B cell (primary cell): ENCODE measurements at regions not wholly inside any gene's neighbourhood (a gene's known extent, or its start where the extent isn't known, plus 50 kb on each side); places are given as distances from the start of the nearest gene placed in this dataset.
"Not testable (repeated sequence)": the region's sequence is repeated elsewhere in the genome, so short reads cannot be mapped to it uniquely, and the experiment has no call there.

ENCODE experiments used
- ATAC-seq: fragments of 200-7000 bp; cut with Tn5 transposase; one replicate; pipeline ENCODE4 v1.10.0; 2021; ENCODE audit warnings: low read depth, mild to moderate bottlenecking, moderate number of reproducible peaks, moderate library complexity
- CTCF ChIA-PET: fragments of 350-600 bp; sonication (Branson Sonifier 250); formaldehyde crosslinking; loops from one replicate; lab custom pipeline; 2021; ENCODE audit warnings: antibody characterized with exemption, inconsistent platforms; lab: Charles Lee
- POLR2A ChIA-PET: fragments of 350-600 bp; sonication (Branson Sonifier 250); formaldehyde crosslinking; loops from one replicate; lab custom pipeline; 2021; ENCODE audit warnings: antibody characterized with exemption; lab: Charles Lee
- DNase-seq: peaks from one replicate; pipeline ENCODE4 v3.0.0; 2013
- H2AFZ ChIP-seq: 2 replicates; pipeline ENCODE4 v1.6.1; 2012; ENCODE audit warnings: mild to moderate bottlenecking, low read depth, low read length; ENCODE audit not compliant: insufficient read depth, poor library complexity, severe bottlenecking
- H3K27ac ChIP-seq, 2 donors: 1 replicate in 1 of 2; 2 replicates in 1 of 2; pipeline ENCODE4 v1.5.1; 2012 to 2013; ENCODE audit warnings: low read length in 2 of 2, mild to moderate bottlenecking in 2 of 2, moderate library complexity in 1 of 2
- H3K27me3 ChIP-seq, 4 experiments: fragments of 200-600 bp in 1 of 4; sonication (generic) in 1 of 4; replicated peaks in 1 of 4; 1 replicate in 2 of 4; 2 replicates in 2 of 4; pipeline versions ENCODE4 v1.6.1 to v1.7.0; 2013 to 2016; ENCODE audit warnings: low read length in 3 of 4, mild to moderate bottlenecking in 2 of 4, mixed read lengths in 1 of 4, moderate library complexity in 1 of 4; ENCODE audit not compliant: insufficient read depth in 4 of 4, control insufficient read depth in 3 of 4; ENCODE audit errors: control extremely low read depth in 1 of 4
- H3K36me3 ChIP-seq, 2 experiments: replicated peaks in 1 of 2; 1 replicate in 1 of 2; 2 replicates in 1 of 2; pipeline versions ENCODE4 v1.6.1 to v1.7.1; 2013; ENCODE audit warnings: low read length in 1 of 2; ENCODE audit not compliant: insufficient read depth in 2 of 2, control insufficient read depth in 1 of 2; ENCODE audit errors: control extremely low read depth in 1 of 2, extremely low read depth in 1 of 2
- H3K4me1 ChIP-seq, 2 donors: fragments of 200-600 bp in 1 of 2; sonication (generic) in 1 of 2; 1 replicate in 1 of 2; 2 replicates in 1 of 2; pipeline versions ENCODE4 v1.5.1 to v1.6.1; 2013 to 2017; ENCODE audit warnings: low read length in 2 of 2; ENCODE audit not compliant: control insufficient read depth in 2 of 2, insufficient read depth in 2 of 2
- H3K4me2 ChIP-seq: replicated peaks from 2 replicates; pipeline ENCODE3; 2012; ENCODE audit warnings: mild to moderate bottlenecking, low read depth, low read length; ENCODE audit not compliant: poor library complexity, severe bottlenecking
- H3K4me3 ChIP-seq, 5 experiments: fragments of 200-600 bp in 1 of 5; sonication (generic) in 1 of 5; 1 replicate in 3 of 5; 2 replicates in 2 of 5; pipeline versions ENCODE4 v1.5.1 to v1.7.0; 2011 to 2016; ENCODE audit warnings: low read length in 4 of 5, mild to moderate bottlenecking in 4 of 5, low read depth in 2 of 5, control low read depth in 1 of 5, moderate library complexity in 1 of 5; ENCODE audit not compliant: insufficient read depth in 1 of 5; ENCODE audit errors: control extremely low read depth in 1 of 5, extremely low read depth in 1 of 5
- H3K79me2 ChIP-seq: fragments of 200-600 bp; sonication (generic); one replicate; pipeline ENCODE4 v1.6.0; 2016; ENCODE audit warnings: low read length; ENCODE audit not compliant: control insufficient read depth, insufficient read depth
- H3K9ac ChIP-seq: fragments of 200-600 bp; sonication (generic); 2 replicates; pipeline ENCODE4 v1.6.1; 2017; ENCODE audit warnings: mild to moderate bottlenecking, low read length, moderate library complexity
- H3K9me3 ChIP-seq, 3 donors: one replicate each; pipeline versions ENCODE4 v1.6.1 to v1.7.1; 2013; ENCODE audit warnings: low read length in 2 of 3; ENCODE audit not compliant: control insufficient read depth in 2 of 3, insufficient read depth in 1 of 3; ENCODE audit errors: control extremely low read depth in 1 of 3
- H4K20me1 ChIP-seq: 2 replicates; pipeline ENCODE4 v1.6.0; 2012; ENCODE audit warnings: mild to moderate bottlenecking, low read length; ENCODE audit not compliant: insufficient read depth, control insufficient read depth, poor library complexity, severe bottlenecking
- H3K27ac Mint-ChIP-seq: one replicate; pipeline ENCODE4 v1.8.0; 2021; ENCODE audit warnings: mixed read lengths
- H3K27me3 Mint-ChIP-seq: one replicate; pipeline ENCODE4 v1.8.0; 2021; ENCODE audit warnings: mixed read lengths
- H3K4me1 Mint-ChIP-seq: one replicate; pipeline ENCODE4 v1.8.0; 2021; ENCODE audit warnings: mixed read lengths
- H3K4me3 Mint-ChIP-seq: one replicate; pipeline ENCODE4 v1.8.0; 2021; ENCODE audit warnings: mixed read lengths
- H3K9me3 Mint-ChIP-seq: one replicate; pipeline ENCODE4 v1.8.0; 2022; ENCODE audit warnings: mixed read lengths; ENCODE audit not compliant: insufficient read depth
- CTCF ChIP-seq: fragments of 200-600 bp; IDR thresholded peaks from one replicate; pipeline ENCODE4 v1.8.0; 2022; ENCODE audit warnings: antibody characterized with exemption, mild to moderate bottlenecking
- WGBS: methylation state at CpG from one replicate; pipeline ENCODE4 v1.1.5; 2013; ENCODE audit warnings: missing lambda C conversion rate; ENCODE audit not compliant: insufficient coverage; 5-methylcytosine and 5-hydroxymethylcytosine counted together
- intact Hi-C: fragments of 100-400 bp; cut with micrococcal nuclease; formaldehyde crosslinking; loops from one replicate; pipeline ENCODE4 v1.10.0; 2022

DNA sequence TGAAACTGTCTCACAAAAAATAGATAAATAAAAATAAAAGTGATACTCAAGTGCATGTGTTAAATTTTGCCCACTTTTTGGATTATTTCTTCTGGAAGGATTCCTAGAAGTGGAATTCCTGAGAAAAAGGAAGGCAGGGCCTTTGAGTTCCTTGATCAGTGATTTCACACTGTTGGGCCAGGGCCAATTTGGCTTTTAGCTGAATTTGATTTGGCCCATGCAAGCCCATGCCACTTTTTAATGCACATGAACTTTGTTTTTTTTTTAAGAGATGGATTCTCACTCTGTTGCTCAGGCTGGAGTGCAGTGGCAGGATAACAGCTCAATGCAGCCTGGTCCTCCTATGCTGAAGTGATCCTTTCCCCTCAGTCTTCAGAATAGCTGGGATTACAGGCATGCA lies 96.3 kb downstream of the TNFRSF13B start:
- no peaks in the 10 kb centered on the region for H4K20me1 ChIP-seq
- Mint-ChIP-seq H3K9me3 (no peaks in the 10 kb centered on the region), H3K4me1 (no peaks in the 10 kb centered on the region), H3K4me3 (no peak overlapping the region), H3K27ac (no peak overlapping the region), H3K27me3 (no peaks in the 10 kb centered on the region)
- H3K79me2 ChIP-seq, result no peaks in the 10 kb centered on the region
- ATAC-seq (no peak), DNase-seq (no peak)
- H2AFZ ChIP-seq, result no peak overlapping the region
- intact Hi-C loops, result no loop called here
- H3K4me2 ChIP-seq, result no peak overlapping the region
- TF ChIP-seq CTCF, result no peak
- no peak overlapping the region for H3K27ac ChIP-seq
- peaks cover 0 to 10% (median 0%) of the 10 kb centered on the region in 3 donors for H3K9me3 ChIP-seq
- POLR2A ChIA-PET, result no interaction called here
- no peak overlapping the region for H3K9ac ChIP-seq
- CTCF ChIA-PET, result no interaction called here
- no peaks in the 10 kb centered on the region for H3K4me1 ChIP-seq
- H3K27me3 ChIP-seq, result no peaks in the 10 kb centered on the region
- H3K36me3 ChIP-seq, result no peaks in the 10 kb centered on the region
- no peak overlapping the region for H3K4me3 ChIP-seq

- peaks cover 0 to 10% (median 0%) of the 10 kb centered on the region in 3 donors for H3K9me3 ChIP-seq
- DNase-seq, H3K4me3 ChIP-seq, H3K36me3 ChIP-seq, H3K4me1 Mint-ChIP-seq, H2AFZ ChIP-seq, H3K27me3 ChIP-seq, CTCF ChIA-PET, H3K79me2 ChIP-seq, H3K27ac Mint-ChIP-seq, H4K20me1 ChIP-seq, H3K27ac ChIP-seq, H3K4me3 Mint-ChIP-seq, H3K9me3 Mint-ChIP-seq, H3K27me3 Mint-ChIP-seq, H3K9ac ChIP-seq, ATAC-seq, H3K4me2 ChIP-seq, POLR2A ChIA-PET, intact Hi-C loops, H3K4me1 ChIP-seq: not testable (repeated sequence)
- 87% methylated on average over 3 of the region's 12 CpGs for WGBS
These were observed 97.7 kb downstream of the TNFRSF13B start for GRCh38 chr17:16874216-16874615.
